CD4-positive, alpha-beta T cell treated with Interleukin-10 for 1 hour (primary cell): ENCODE measurements at regions not wholly inside any gene's neighbourhood (a gene's known extent, or its start where the extent isn't known, plus 50 kb on each side); places are given as distances from the start of the nearest gene placed in this dataset.
"Not testable (repeated sequence)": the region's sequence is repeated elsewhere in the genome, so short reads cannot be mapped to it uniquely, and the experiment has no call there.

Experiments
- DNase-seq: peaks from one replicate; pipeline ENCODE4 v3.0.0-alpha.2; 2020

DNA sequence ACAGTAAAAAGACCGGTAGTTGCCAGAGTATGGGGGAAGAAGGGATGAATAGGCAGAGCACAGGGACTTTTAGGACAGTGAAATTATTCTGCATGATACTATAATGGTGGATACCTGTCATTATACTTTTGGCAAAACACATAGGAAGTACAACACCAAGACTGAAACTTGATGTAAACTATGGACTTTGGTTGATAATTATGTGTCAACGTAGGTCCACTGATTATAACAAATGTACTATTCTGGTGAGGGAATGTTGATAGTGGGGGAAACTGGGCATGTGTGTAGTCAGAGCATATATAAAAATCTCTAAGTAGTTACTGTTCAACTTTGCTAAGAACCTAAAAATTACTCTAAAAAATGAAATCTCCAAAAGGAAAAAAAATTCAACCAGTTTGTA lies 629.7 kb downstream of the CCDC85A start:
- no peak for DNase-seq

DNA sequence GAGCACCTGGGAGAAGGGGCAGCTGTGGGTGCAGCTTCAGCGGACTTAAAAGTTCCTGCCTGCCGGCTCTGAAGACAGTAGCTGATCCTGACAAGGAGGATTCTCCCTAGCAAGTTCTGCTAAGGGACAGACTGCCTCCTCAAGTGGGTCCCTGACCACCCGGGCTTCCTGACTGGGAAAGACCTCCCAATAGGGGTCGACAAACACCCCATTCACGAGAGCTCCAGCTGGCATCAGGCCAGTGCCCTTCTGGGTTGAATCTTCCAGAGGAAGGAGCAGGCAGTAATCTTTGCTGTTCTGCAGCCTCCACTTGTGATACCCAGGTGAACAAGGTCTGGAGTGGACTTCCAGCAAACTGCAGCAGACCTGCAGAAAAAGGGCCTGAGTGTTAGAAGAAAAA lies 632.9 kb downstream of the CCDC85A start:
- DNase-seq = no peak

DNA sequence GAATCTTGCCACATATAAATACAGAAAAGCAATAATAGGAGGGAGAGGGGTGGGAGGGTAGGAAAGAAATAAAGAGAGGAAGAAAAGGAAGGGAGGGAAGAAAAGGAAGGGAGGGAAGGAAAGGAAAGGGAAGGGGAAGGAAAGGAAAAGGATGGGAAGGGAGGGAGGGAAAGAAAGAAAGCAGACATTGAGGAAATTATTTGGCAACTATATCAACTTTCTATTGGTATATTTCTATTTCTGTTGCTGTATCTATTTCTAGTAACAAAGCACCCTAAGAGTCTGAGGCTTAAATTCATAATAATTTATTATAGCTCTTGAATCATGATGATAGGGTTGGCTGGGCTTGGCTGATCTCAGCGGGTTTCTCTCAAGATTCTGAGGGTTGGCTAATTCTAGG lies 648.0 kb downstream of the CCDC85A start:
- no peak for DNase-seq

DNA sequence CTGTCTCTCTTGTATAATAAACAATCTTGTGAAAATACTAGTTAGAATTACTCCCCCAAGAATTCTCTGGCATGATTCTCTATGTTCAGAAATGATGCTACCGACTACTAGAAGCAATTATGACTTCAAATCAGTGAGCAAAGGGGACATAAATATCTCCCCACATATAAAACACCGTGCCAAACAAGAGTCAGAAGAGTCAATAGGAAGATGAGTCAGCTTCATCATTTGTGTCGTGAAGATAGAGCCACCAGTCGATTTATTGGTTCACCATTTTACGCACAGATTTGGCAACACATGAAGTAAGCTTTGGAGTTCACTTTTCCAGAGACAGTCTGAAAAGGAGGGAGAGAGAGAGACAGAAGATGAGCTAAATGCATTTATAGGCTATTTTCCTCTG lies 650.9 kb downstream of the CCDC85A start:
- no peak for DNase-seq

DNA sequence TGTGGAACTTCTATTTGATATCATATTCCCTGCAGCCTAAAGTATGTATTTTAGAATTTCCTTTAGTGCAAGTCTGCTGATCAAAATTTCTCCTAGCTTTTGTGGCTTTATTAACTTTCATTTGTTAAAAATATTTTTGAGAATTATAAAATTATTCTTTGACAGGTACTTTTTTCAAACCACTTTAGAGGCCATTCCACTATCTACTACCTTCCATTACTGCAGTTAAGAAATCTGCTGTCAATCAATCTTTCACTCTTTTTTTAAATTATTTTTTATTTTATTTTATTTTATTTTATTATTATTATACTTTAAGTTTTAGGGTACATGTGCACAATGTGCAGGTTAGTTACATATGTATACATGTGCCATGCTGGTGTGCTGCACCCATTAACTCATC lies 656.2 kb downstream of the CCDC85A start:
- not testable (repeated sequence) for DNase-seq

DNA sequence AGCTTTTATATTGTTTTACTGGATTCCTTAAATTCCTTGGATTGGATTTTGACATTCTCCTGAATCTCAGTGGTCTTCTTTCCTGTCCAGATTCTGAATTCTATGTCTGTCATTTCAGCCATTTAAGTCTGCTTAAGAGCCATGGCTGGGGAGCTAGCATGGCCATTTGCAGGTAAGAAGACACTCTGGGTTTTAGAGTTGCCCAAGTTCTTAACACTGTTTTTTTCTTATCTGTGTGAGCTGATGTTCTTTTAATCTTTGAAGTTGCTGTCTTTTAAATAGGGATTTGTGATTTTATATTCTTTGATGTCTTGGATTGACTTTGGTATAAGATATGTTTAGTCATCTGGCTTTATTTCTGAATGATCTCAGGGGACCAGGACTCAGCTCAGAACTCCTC lies 677.2 kb downstream of the CCDC85A start:
- no peak for DNase-seq

DNA sequence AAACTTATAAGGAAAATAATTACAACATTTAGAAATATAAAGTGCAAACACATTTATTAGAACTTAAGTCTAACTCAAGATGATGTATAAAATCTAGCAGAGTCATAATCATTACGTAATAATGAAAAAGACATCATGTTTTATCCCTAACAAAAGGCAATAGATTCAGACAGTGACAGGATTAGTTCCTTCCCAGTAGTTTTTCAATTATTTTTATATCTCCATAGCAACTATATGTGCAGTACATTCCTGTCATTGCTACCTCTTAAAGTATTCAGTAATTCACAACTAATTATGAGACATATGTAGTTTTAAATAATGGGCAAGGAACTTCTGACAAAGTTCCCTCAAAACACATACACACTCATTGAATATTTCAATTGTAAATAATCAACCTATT lies 687.9 kb downstream of the CCDC85A start:
- DNase-seq = no peak

DNA sequence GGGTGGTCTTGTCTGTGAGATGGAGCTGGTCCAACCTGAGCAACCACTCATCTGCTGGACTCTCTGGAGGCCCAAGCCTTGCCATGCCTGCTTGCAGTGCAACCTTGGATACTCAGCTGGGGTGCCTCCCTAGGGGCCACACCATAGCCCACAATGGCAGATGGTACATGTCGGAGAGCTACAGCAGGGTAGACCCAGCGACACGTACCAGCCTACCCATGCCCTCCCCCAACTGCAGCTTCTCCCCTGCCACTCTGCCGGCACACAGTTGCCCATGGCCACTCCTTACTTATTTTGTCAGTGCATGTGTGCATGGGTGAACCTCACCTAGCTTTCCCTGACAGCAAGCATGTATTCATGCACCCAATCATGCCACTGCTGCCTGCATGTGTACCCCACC lies 690.9 kb downstream of the CCDC85A start:
- no peak for DNase-seq

DNA sequence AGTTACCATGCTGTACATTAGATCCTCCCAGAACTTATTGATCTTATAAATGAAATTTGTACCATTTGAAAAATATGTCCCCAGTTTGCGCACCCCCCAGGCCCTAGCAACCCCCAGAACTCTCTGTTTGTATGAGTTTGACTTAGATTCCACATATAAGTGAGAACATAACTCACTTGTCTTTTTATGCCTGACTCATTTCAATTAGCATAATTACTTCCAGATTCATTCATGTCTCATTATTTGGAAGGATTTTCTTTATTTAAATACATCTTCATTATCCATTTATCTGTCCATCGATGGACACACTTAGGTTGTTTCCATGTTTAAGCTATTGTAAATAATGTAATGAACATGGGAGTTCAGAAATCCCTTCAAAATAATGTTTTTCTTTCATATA lies 705.9 kb downstream of the CCDC85A start:
- DNase-seq = no peak

DNA sequence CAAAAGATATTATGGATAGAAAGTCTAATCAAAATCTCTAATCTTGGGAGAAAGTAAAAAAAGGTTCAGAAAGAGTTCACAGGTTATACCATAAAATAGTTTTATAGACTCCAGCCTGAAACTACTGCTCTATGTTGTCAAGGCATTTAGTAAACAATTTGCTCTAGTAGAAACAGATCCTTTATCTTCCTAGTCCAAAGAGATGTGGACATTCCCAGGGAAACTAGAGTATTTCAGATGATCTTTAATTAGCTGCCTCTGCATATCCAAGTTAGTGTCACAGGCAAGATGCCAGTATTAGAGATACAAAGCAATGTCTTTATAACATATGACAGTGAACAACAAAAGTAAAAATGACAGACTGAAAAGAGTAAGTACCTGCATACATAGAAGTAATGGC lies 708.6 kb downstream of the CCDC85A start:
- no peak for DNase-seq

DNA sequence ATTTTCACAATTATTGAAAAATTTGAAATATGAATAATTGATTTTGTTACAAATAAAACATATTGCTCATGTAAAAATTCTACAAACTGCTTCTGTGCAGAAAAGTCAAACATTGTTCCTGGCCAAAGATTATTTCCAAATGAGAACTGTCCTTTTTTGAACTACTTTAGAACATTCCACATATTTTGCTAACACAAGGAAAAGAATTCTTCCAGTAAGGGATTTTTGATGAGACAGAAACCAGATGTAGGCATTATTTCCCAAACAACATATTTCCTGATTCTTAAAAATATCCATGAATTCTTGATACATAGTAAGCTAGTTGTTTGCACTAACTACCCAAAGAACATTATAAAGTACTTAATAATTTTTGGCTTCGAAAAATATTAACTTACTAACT lies 715.2 kb downstream of the CCDC85A start:
- no peak for DNase-seq

DNA sequence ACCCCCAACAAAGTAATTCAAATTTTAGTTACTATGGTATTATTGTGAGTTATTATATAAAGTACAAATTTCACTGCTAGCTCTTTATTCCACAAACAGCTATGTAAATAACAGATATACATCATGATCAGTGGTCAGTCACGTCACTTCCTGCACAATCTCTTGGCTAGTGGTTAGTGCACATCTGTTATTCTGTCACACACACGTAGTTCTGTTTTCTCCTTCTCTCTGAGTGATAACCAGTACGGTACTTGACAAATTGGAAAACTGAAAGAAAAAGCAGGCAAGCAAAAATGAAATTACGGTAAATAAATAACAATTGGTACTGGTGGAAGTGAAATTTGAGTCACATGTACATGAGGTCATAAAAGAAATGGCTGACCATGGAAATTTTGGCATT lies 728.7 kb downstream of the CCDC85A start:
- no peak for DNase-seq

DNA sequence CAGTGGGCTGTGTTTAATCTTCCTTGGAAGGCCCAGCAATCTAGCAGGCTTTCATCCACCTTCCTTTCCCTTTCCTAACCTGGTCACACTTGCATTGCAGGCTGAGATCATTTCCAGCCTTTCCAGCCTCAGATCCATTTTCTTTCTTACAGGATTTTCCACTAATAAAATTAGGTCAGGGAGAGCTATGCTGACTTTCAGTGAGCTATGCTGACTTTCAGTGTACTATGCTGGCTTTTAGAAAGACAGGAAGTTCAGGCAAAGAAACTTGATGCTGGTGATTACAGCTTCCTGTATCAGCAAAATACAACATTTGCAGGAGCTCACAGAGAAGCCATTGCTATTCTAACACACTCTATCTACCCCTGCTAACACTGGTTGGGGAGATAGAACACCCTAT lies 735.0 kb downstream of the CCDC85A start:
- DNase-seq = no peak

DNA sequence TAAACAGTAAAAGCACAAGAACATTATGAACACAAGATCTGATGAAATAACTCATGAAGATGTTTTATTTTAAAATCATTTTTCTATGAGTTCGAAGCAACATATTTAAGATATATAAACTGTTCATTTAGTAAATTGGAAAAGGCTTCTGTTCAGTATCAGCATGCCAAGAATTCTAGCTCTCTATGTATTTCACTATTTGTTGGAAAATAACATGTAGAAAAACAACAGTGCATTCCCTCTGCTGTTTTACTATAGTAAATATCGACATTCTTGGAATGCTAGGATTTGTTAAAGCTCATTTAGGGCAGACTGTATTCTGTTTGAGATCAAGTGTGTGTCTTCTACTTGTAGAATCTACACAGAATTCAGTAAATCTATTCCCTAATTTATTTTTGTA lies 750.2 kb downstream of the CCDC85A start:
- DNase-seq = no peak

DNA sequence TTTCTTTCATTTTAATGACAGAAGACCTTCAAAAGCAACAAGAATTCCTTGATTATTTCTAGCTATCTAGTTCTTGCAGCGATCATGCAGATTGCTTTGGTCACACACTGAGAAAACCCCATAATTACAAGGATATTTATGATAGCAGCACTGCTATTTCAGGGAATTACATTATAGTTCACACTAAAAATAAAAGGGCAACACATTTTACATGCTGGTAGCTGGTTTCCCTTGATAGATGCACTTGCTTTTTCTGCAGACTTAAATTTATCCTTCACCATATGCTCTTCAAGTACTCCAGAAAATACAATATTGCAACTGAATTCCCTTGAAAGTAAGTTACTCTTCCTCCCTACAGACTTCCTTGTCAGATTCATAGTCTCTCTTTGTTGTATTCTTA lies 751.1 kb downstream of the CCDC85A start:
- no peak for DNase-seq

DNA sequence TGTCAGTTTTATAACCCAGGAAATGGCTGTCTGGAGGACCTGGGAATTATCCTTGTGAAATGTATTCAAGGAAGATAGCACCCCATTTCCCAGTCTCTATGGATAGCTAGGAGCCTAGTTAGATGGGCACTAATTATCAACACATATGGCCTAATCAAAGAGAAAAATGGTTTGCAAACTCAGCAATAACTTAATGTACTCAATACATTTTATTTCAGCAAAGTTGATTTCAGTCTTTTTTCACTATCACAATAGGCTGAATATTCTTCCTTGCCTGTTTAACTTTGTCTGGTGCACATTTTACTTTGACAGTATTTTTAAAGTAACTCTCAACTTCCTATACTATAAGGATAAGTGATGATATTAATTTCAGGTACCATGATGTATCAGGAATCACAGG lies 756.3 kb downstream of the CCDC85A start:
- DNase-seq = no peak

DNA sequence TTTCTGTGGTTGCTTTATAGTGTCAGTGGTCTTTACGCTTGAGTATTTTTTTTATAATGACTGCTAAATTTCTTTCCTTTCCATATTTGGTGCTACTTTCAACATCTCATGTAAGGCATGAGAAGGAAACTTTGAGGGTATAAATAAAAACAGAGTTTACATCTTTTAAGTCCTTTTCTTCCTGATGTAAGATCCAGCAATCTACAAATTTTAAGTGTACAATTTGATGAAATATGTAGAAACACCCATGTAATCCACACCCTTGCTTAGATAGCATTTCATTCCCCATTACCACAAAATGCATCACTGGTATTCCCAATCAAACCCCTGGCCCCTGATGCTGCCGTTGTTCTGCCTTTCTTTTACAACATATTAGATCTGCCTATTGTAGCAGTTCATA lies 769.1 kb downstream of the CCDC85A start:
- DNase-seq = no peak

DNA sequence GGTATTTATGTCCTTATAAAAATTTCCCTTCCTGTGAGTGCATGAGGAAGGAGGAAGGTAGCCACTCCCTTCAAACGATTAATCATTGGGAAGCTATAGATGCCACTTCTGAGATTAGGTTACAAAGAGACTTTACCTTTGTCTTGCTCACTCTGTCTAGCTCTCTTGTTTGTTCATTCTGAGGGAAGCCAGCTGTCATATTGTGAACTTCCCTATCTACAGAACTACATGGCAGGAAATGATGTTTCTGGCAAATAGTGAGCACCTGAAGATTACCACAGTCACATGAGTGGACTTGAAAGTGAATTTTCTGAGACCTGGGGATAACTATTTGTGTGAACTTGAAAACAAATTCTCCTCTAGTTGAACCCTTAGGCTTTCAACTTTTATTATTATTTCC lies 776.8 kb downstream of the CCDC85A start:
- DNase-seq = no peak

DNA sequence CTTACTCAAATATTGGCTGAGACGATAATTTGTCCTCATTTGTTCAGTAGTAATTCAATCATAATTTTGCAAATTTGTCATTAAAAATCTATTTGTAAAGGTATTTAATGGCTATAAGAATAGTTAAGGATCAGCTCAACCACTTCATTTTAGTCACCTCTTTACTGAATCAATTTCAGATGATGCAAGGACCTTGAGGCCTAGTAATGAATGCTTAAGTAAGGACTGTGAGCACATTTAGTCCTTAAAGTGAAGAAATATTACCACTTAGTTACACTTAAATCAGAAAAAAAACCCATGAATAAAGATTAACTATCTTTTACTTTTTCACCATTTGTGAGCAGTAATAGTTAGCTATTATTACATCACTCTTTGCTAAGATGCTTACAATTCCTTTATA lies 778.9 kb downstream of the CCDC85A start:
- no peak for DNase-seq

DNA sequence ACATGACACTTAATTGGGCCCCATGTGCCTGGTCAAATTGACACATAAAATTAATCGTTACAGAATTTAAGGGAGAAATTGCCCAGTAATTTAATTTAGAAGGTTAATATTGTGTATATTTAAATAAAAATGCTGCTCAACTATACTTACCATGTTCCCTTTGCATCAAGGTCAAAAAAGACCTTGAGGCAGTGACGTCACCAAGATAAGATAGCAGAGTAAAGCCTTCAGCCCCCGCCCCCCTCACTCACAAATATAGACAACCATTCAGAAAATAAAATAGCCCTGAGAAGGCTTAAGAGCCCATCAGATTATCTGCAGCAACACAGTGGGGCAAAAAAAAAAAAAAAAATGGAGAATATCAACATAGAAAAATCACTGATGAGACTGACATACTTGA lies 785.7 kb downstream of the CCDC85A start:
- DNase-seq = no peak

DNA sequence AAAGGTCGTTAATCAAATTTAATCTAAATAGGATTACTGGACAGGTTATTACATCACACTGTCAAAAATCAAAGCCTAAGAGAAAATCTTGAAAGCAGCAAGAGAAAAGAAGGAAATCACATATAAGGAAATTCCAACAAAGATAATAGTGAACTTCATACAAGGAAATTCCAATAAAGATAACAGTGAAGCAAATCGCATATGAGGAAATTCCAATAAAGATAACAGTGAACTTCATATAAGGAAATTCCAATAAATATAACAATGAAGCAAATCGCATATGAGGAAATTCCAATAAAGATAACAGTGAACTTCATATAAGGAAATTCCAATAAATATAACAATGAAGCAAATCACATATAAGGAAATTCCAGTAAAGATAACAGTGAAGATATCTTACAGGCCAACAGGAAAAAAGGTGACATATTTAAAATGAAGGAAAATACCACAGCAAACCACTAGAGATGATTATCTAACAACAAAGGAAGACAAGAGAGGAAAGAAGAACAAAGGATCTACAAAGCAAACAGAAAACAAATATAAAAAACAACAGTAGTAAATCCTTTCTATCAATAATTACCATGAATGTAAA lies 787.7 kb downstream of the CCDC85A start:
- DNase-seq = no peak

DNA sequence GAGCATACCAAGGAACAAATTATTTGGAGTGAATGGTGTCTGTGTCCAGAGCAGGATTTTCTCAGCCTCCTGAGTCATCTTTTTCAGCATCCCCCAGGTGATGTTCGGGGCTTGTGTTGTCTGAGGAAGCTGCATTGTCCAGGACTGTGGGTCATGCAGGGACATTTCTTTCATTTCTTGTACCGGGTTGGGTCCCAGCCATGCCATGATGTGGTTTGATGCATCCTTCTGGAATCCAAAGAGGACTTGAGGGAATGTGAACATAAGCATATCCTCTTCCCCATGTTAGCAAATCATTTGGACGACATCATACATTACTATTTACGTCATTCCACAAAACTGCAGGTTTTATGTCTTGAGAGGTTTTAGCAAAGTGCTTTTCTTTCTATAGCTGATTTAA lies 797.8 kb downstream of the CCDC85A start:
- DNase-seq = no peak

DNA sequence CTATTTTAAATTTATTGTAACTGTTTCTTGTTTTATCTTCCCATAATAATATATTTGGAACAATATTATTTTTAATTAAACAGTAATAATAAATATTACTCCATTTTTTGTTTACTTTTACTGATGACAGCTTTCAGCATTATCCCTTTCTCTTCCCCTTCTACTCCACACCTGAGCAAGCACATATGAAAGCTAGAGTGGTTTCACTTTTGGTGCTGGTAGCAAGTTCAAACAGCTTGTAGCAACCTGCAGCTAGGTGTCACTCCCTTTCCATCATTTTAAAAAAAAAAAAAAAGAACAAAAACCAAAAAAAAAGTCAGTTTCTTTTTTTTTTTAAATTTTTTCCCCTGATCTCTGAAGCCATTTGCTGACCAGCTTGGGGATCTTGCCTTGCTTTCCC lies 801.8 kb downstream of the CCDC85A start:
- no peak for DNase-seq

DNA sequence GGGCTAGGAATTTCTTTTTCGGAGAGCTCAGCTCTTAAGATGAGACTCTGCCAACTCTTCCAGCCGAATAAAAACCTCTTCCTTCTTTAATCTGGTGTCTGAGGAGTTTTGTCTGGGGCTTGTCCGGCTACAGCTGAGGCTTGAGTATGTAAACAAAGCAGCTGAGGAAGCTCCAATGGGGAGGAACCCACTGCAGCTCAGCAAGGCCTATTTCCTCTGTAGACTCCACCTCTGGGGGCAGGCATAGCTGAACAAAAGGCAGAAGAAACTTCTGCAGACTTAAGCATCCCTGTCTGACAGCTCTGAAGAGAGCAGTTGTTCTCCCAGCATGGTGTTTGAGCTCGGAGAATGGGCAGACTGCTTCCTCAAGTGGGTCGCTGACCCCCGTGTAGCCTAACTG lies 838.7 kb downstream of the CCDC85A start:
- DNase-seq = no peak

DNA sequence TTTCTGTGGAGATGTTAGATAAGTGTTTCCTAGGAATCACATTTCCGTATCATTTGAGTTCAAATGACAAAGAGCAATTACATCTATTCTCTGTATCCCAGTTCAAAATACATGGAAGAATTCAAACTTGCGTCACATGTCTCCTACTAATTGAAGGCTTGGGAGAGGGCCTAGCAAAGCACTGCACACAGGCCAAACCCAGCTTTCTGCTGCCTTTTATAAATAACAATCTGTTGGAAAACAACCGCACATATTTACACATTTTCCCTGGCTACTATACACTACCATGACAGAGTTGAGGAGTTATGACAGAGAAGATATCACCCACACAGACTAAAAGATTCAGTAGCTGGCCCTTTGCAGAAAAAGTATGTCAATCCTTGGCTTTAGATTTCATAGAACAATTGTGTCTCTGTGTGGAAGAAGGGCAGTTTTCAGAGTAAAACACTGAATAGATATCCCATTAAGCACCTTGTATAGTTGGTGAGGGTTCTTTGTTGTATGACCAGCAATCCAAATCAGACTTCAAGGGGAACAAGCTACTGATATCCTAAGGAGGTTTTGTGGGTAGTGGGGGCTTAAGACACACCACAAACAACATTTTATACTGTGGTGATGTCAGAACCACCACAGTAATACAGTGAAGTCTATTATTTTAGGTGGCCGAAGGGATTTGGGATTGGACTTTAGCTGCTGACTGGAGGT lies 861.3 kb downstream of the CCDC85A start:
- DNase-seq = no peak
